Suppressor macrophage treated with lipopolysaccharide for 4 hours (primary cell): ENCODE measurements at regions not wholly inside any gene's neighbourhood (a gene's known extent, or its start where the extent isn't known, plus 50 kb on each side); places are given as distances from the start of the nearest gene placed in this dataset.

Source experiments
- DNase-seq: peaks from one replicate; pipeline ENCODE4 v3.0.0-alpha.2; 2020

DNA sequence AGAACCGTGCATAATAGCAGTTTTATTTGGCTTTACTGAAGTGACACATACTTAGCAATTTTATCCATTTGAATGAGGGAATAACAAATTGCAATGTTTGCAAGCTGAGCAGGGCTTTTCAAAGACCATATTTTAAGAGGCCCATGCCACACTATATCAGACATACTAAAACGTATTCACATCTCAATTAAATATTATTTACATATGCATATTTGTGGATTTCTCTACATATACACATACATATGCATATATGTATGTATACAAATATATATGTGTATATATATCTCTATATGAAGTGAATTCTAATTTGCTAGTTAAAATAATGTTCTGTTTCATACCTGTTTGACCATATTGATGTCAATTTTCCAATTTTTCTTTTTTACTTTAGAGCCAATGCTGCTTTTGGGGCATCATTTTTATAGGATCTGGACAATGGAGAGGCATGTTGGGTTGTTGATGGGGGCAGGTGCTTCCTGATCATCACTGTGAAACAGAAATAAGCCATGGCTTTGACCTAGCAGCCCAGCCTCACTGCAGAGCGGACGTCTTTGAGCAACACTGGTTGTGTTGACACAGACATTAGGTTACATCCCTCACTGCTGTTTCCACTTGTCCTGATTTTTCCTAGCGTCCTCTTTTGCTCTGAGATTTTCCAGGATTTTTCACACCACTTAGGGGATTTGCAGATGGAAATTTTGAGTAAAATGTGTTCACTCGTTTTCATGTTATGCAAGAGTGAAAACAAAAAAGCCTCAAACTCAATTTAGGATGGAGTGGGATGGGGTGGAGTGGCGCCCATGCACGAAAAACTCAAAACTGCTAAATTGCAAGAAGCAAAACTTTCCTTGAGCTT is 56.9 kb downstream of the RDH14 start:
- no peak for DNase-seq

DNA sequence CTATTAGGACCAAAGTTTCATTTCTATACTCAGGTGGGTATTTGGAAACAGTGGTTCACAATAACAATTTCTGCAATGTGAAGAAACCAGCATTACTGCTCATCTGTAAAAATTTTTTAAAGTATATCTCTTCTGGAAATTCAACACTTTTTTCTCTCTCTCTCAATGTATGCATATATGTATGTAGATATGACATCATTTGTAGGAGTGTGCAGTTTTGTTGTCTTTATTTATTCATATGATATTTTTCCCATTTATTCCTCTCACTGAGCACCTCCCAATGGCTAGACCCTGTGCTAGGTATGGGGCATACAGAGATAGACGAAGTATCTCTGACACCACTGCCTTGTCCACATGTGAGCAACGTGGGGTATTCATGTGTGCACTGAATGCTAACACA is 58.3 kb downstream of the RDH14 start:
- no peak for DNase-seq

DNA sequence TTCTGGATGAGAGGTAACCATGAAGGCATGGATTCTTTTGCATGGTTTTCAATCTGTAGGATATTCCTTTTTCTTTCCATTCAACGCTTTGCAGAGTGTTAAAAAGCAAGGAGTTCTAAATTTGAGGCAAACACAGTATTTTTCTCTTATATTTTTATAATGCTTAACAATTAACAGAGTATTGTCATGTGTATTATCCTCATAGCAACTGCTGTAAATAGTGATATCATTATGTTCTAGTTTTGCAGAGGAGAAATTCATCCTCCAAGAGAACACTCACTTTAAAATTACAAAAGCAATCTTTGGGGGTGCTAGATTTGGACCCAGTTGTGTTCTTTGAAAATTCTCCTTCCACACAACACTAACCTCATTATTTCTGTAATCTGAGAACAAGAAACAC is 58.7 kb downstream of the RDH14 start:
- no peak for DNase-seq

DNA sequence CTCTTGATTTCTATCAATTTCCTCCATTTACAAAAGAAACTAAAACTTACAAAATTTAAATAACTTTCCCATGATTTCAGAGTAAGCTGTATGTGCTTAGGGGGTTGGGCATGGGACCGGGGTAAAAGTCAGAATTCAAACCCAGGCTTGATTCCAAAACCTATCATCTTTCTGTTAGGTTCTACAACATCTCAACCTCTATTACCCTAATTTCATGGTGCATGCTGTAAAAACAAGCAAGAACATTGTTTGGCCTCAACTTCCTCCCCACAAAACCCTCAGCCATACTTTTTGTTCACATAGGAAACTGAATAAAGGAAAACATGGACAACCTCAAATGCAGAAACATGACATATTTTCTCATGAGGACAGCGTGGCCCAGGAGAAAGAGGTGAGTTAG is 59.3 kb downstream of the RDH14 start:
- DNase-seq, result no peak

DNA sequence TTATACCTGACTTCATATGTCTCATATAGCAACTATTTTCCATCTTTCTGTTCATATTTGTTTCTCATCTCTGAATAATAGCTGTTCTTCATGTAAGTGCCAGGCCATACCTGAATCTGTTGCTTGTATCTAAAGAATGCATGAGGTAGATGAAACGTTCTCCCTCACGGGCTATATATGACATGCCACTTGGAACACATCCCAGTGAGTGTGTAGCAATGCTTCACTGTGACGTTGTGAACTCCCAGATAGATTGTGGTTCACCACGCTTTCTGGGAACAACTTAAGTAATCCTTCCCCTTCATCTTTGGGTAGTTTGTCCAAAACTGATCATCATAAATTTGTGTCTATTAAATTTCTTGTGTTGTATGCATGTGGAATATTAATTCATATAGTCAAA is 60.1 kb downstream of the RDH14 start:
- DNase-seq, result peak; percentile 38

DNA sequence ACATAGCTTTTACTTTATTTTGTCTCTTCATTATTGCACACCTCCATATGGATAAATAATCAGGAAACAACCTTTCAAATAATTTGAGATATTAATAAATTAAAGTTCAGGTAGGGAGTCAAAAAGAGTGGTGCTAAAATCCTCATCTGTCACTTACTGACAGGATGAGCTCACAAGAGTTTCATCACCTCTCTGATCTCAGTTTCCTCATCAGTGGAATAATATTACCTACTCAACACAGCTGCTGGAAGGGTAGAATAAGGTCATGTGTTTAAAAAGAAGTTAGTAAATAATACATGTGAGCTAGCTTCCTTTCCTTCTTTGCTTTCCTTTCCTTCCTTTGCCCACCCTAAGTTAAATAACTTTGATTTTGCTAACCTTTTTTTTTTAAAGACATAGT is 61.9 kb downstream of the RDH14 start:
- DNase-seq, result no peak

DNA sequence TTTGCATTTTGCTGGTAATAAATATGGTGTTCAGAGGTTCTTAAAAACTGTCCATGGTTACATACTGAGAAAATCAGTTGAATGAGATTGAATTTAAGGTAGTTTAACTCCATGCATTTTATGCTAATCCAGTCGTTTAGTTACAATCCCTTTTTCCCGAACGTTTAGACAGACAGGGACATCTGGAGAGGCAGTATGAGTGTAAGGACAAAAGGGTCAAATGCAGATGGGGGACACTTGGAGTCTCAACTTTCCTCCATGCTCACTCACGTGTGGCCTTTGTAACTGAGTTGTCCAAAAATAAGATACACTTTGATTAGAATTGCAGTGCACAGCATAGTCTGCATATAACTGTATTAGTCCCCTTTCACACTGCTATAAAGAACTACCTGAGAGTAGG is 63.9 kb downstream of the RDH14 start:
- DNase-seq, result no peak

DNA sequence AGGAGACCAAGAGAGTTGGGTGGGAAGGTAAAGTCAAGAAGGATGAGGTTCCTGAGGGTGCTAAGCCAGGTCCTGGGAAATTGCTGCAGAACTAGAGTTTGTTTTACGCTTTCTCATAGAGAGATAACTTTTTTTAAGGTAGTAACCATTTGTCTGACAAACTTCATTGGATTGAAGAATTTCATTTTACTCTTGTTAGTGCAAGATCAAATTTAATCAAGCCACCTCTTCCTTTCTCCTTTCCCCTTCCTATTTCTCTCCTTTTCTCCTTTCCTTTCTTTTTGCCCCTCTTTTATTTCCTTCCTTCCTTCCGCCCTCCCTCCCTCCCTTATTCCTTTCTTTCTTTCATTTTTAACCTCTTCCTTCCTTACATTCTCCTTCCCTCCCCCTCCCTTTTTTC is 65.4 kb downstream of the RDH14 start:
- DNase-seq, result no peak

DNA sequence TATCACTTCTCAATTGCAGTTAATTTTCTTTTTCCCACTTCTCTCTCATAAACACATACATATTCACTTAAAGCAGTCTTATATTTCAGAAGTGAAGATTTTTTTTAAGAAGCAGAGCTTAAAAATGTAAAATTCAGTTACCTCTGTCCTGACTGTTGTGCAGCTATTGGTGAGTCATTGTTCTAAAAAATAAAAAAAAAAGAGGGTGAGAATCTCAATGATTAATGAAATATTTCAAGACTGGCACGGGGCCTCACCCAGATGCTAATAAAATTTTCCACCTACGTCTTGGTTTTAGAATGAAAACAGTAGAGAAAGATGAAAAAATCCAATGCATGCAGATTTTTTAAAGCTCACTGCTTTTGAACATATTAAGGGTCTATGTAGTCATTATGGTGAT is 67.7 kb downstream of the RDH14 start:
- no peak for DNase-seq

DNA sequence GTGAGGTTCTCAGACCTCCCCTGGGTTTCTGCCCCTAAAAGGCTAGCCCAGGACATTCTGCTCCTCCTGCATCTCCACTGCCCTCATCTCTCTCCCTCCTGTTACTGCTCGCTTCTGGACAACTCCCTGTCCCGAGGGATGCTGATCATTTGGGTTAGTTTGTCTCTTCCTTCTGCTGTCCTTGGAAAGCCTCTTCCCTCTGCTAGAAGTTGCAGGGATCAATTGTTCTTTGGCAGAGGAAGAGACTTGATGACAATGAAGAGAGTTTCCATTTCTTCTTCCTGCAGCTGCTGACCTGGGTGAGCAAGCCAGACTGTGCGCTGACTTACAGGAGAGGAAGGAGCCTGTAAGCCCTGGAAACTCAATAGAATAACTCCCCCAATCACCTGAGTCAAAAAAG is 68.9 kb downstream of the RDH14 start:
- DNase-seq, result no peak

DNA sequence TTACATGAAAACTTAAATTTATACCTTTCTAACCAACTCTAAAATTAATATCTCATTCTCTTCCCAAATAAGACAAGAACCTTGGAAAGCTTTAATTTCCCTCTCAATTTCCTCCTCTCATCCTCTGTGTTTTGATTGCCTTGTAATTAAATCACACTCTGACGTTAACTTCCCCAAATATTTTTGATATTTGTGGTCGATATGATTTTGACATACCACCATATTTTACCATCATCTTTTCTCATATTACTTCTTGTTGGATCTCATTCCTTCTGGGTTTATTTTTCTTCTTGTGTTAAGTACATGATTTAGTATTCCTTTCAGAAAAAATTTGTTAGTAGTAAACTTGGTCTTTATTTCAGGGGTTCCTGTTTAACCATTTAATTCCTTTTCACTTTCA is 69.6 kb downstream of the RDH14 start:
- no peak for DNase-seq

DNA sequence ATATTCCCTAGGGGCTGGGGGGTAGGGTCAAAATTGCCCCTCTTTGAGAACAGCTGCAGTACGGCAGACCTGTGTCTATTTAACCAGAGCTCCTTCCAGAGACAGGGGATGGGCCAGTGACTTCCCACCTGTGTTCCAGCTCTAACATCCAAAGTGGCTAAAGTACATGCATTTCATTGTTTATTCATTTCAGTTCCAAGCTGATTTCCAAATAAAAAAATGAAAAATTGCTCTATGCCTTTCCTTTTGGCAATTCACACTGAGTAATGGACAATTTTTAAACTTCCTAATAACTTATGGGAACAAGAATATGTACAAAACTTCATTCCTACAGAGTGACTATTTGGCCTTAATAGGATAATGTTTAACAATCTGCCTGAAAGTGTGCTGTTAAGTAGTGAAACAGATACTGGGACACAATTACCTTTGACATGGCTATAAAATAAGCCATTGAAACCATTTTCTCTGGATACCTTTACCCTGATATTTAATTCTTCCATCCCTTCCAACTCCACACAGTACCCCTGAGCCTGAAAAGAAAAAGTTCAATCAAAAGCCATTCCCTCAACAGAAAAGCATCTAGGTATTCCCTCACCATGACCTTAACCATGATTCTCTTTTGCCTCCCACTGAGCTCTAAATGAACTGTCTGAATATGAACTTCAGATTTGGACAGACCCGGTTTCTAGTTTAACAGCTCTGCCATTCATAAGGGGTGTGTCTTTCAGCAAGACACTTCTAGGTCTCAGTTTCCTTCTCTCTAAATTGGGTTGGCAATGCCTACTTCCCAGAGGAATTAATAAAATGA is 73.1 kb downstream of the RDH14 start:
- DNase-seq, result no peak

DNA sequence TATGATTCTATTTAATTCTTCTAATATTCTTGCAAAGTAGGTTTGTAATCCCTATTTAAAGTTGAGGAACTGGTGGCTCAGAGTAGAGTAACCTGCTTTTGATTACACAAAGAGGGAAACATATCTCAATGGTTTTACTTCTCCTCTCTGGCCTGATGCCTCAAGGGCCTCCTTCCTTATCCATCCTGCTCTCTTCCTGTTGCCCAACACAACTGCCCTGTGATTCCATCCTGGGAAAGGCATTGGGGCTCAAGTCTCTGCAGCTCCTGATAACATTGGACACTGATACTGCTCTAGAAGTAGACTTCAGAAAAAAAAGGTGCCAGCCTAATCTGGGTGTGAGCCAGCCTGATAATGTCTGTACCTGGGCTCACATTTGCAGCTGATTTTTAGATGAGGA is 75.8 kb downstream of the RDH14 start:
- DNase-seq, result no peak

DNA sequence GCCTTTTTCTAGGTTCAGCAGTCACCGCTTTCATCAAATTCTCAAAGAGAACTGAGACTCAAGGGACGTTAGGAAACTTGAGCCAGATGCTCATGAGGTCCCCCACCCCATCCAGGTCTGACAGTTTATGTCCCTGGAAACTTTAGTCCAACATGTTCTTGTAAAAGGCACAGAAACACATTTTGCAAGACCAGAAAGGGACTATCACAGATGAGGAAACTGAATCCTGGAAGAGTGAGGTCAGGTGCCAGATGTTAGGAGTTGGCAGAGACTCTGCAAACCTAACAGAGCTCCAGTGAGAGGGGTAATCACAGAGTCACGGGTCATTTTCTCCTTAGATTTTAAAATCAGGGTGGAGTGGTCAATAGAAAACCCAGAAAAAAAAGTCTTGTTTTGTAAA is 76.6 kb downstream of the RDH14 start:
- DNase-seq, result no peak

DNA sequence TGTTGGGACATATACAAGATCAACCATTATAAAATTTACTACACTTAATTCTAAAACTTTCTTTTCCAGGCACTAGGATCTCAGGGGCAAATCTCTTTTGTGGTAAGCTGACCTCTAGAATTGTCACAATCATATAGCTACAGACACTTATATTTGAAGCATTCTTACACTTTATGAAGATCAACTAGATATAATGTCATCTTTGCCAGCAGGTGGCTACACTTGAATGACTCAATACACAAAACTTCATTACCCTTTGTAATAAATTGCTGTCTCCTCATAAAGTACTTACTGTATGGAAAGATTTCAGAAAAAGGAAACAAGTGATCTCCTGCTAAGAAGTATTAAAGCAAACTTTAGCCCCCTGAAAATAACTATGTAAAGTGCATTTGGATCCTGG is 77.8 kb downstream of the RDH14 start:
- no peak for DNase-seq

DNA sequence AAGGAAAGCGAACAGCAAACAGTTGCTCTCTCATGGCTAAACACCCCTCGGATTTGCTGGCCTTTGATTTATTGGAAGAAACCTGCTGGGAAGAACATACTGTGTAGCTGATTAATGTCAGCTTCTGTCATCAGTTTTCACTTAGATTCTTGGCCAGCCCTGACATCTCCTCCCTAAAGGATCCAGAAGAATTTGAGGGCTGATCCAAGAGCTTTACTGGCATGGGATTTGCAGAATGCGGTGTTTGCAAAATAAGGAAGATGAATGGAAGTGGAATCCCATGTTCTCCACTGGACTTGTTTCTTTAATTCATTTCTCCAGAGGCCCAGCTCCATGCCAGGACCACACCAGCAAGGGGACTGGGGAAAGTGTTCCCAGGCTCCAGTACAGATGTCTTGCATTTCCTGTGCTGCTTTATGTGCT is 80.5 kb downstream of the RDH14 start:
- DNase-seq, result no peak

DNA sequence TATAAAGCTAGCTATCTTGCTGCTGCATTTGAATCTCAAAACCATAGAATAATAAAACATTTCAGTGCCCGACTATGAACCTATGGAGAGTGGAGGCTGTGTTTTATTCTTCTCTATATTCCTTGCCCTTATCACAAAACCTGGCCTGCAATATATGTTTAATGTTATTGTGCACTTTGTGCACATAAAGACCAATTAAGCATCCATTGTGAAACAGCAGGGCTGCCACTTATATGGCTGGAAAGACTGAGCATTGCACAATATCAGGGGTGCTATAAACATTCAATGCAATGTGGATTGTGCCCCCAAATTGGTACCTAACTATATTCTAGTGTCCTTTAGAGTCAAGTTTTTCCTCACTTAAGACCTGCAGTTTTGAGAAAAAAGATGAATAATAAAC is 83.2 kb downstream of the RDH14 start:
- no peak for DNase-seq

DNA sequence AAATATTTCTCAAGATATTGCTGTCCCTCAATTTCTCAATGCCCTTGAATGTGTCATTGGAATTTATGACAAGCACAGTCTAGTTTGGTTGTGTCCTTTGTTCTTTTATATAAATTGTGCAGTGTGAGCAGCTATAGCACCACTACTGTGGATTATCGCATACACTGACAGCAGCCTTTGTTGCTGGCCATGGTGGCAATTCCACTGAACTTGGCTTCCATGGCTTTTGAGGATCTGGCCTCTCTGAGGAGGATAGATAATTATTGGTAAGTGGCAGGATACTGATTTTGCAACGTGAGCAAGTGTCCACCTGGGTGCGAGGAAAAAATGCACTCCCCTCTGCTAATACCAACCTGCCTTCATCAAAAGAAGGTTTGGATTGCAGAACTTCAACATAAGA is 84.0 kb downstream of the RDH14 start:
- DNase-seq, result no peak

DNA sequence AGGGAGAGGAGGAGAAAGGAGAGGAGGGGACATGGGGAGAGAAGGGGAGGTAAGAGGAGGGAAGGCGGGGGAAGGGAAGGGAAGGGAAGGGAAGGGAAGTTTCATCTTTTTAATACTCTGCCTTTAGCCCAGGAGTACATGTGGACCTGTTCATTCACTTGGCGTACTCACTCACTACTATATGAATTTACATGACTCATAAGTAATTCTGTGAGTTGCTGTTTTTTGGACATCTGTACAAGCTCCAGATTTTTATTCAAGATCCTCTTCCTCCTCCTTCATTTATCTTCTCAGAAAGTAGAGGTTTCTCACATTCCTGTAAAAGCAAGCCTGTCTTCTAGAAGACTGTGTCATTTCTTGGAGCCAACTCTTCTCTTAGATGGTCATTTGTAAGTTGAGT is 84.6 kb downstream of the RDH14 start:
- no peak for DNase-seq

DNA sequence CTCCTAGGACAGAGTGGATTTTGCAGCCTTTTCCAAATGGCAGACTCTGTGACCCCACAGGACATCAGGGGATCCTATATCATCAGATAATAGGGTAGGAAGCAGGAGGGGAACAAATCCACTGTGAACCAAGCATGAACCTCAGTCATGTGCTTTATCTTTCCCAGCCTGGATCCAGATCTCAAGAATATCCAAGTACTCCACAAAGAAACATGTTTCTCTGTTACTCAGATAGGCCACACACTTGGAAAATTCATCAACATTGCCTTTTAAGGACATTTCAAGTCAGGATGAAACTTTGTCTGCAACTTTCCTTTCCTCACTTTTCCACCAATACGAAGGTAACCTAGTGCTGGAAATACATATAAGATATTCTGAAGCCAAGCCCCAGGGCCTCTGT is 85.8 kb downstream of the RDH14 start:
- no peak for DNase-seq

DNA sequence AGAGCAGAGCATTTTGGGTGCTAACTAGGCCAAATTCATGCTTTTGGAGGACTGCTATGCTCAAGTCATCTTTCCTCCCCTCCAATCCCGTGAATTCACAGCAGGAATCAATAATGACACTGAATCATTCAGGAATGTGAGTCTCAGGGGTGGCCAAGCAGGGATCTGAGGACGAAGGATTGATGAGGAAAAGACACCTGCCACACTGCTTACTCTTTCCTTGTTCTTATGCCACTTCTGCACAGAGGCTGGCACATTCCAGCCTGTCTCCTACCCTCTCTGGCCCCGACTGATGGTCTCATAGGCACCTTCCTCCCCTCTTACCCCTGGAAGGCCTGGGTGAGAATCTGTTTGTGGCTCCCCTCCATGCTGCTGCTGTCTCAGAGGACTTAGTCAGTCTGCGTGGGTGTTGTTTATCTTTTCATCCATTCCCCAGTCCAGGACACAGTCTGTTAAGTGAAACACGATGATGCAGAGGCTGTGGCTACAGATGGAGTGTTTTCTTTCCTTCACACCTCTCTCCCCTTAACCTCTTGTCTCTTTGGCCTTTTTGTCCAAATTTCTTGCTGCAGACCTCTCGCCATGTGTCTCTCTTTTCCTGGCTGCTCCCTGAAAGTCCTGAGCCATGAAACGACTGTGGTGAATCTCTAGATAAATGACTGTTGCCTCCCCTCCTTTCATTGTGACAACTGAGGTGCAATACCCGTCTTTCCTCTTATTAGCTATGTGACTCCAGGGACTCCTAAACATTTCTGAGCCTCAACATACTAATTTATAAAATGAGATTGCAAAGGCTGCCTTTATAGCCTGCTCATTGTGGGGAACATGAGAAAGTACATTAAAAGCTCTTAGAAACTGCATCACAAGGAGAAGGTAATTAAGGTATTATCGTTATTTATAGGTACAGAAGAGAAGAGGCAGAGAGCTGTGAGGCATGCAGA is 86.9 kb downstream of the RDH14 start:
- no peak for DNase-seq

DNA sequence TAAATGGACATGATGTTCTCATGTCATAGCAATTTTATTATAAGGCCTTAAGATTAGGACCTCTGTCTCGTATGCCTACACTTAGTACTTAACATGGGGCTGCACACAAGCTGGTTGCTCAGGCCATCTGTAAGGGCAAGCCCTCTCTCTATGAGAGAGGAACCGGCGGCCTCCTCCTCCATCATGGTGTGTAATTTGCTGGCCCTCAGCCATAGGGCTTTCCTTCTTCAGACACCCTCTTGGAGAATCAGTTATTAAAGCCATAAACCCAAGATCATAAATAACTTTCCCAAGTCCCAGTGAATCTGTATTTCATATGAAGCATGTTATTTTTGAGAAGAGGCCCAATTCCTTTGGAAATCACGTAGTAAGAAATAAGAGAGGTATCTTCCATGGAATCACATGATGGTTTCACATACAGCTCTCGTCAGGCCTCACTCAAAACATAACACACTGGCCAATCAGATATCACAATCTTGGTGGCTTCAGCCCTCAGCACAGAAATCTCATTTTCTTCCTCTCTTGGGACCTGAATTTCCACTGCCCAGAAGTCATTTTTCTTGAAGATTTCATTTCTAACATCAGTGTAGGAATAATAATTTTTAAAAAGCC is 92.6 kb downstream of the RDH14 start:
- DNase-seq, result no peak

DNA sequence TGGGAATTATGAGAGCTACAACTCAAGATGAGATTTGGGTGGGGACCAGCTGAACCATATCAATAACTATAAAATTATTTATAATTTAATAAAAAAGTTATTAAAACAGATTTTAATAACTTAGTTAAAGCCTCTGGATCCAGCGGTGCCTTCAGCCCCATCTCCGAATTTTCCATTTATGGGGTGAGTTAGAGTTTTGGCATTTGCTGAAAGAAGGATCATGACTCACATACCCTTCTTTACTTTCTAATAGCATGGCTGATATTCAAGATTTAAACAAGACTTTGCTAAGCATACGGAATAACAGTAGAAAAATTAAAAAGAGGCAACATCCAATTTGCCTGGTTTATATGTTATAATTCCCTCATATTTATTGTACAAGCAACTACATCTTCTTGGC is 94.5 kb downstream of the RDH14 start:
- no peak for DNase-seq
